ENCODE measurements at regions not wholly inside any gene's neighbourhood (a gene's known extent, or its start where the extent isn't known, plus 50 kb on each side); places are given as distances from the start of the nearest gene placed in this dataset.

DNA sequence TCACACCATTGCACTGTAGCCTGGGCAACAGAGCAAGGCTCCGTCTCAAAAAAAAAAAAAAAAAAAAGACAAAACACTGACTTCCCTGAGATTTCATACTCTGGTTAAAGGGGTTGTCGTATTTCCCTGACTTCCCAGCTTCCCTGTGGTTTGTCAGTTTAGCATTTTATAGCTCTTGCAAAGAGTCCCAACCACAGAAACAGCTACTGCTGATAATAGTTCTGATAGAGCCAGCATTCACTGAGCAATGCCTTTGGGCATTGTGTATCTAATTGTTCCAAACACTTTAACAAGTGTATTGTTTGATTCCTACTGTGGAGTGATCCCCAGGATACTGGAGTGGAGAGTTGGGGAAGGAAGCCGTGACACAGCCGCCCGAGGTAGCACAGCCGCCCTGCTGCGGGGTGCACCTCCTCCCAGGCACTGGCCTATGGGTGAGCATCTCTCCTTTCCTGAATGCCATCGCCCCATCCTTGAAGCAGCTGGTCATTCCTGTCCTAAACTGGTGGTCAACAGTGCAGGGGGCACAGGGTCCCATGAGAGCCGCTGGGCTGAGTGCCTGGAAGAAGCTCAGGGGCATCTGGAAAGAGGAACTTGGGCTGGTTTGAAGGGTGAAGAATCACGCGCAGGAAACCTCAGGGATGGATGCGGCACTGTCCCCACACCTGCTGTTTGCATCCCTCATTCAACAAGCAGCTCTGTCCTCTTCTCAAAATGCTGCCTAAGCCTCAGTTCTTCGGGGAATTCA is 81.0 kb upstream of the TMEM18 start:
- no peak for TF ChIP-seq POLR2A (IDR thresholded peaks at IDR 0.05; ENCODE audit: control extremely low read depth in 1 of 2, low read depth in 2 of 2, low read length in 2 of 2)
- TF ChIP-seq EZH2 (IDR thresholded peaks at IDR 0.05; ENCODE audit: low read depth, low read length, severe bottlenecking): no peak
- no peak for TF ChIP-seq CEBPB (IDR thresholded peaks at IDR 0.05; ENCODE audit: low read depth, low read length)
- no peak for TF ChIP-seq TEAD4 (IDR thresholded peaks at IDR 0.05; ENCODE audit: low read depth, low read length)
- TF ChIP-seq ASH2L (IDR thresholded peaks at IDR 0.05; ENCODE audit: low read length): no peak
- TF ChIP-seq, protein P1, sequence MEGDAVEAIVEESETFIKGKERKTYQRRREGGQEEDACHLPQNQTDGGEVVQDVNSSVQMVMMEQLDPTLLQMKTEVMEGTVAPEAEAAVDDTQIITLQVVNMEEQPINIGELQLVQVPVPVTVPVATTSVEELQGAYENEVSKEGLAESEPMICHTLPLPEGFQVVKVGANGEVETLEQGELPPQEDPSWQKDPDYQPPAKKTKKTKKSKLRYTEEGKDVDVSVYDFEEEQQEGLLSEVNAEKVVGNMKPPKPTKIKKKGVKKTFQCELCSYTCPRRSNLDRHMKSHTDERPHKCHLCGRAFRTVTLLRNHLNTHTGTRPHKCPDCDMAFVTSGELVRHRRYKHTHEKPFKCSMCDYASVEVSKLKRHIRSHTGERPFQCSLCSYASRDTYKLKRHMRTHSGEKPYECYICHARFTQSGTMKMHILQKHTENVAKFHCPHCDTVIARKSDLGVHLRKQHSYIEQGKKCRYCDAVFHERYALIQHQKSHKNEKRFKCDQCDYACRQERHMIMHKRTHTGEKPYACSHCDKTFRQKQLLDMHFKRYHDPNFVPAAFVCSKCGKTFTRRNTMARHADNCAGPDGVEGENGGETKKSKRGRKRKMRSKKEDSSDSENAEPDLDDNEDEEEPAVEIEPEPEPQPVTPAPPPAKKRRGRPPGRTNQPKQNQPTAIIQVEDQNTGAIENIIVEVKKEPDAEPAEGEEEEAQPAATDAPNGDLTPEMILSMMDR (IDR thresholded peaks at IDR 0.05; ENCODE audit: control extremely low read depth in 1 of 3, insufficient read depth in 1 of 3, low read depth in 1 of 3, low read length in 3 of 3): no peak
- no peak for TF ChIP-seq RFX5 (IDR thresholded peaks at IDR 0.05; ENCODE audit: borderline replicate concordance, low read depth, low read length)
